A673 (cell line): ENCODE measurements at regions not wholly inside any gene's neighbourhood (a gene's known extent, or its start where the extent isn't known, plus 50 kb on each side); places are given as distances from the start of the nearest gene placed in this dataset.

ENCODE experiments used
- EZH2 ChIP-seq: fragments of 200-600 bp; sonication (generic); IDR thresholded peaks from 2 replicates; pipeline ENCODE4 v1.6.1; 2017; ENCODE audit warnings: borderline replicate concordance, low read depth, mild to moderate bottlenecking, mixed read lengths, antibody characterized with exemption, low read length; ENCODE audit not compliant: poor library complexity, severe bottlenecking
- TF ChIP-seq, protein P1 (sequence below): fragments of 300-800, 200-600 bp; sonication (generic); conservative IDR thresholded peaks from 2 replicates; pipeline ENCODE4 v1.5.1; 2017; ENCODE audit warnings: low read depth, mild to moderate bottlenecking, antibody characterized with exemption, low read length, moderate library complexity, mixed read lengths

DNA sequence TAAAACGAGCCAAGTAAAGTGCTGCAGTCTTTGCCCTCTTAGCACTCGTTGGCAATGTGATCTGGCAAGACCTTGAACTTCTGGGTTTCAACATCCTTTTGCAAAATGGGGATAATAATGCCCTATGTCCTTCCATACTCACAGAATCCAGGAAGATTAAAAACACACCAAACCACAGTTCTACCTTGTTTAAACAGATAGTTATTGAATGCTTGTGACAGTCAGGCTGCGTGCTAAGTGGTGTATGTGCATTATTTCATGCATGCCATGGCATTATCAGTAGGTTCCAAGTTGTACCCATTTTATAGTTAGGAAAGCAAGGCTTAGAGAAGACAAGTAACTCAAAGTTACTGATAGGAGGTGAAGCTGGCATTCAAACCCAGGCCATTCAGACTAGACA, 308.6 kb upstream of the PROX1 start:
- no peak for TF ChIP-seq EZH2
- TF ChIP-seq, protein P1, sequence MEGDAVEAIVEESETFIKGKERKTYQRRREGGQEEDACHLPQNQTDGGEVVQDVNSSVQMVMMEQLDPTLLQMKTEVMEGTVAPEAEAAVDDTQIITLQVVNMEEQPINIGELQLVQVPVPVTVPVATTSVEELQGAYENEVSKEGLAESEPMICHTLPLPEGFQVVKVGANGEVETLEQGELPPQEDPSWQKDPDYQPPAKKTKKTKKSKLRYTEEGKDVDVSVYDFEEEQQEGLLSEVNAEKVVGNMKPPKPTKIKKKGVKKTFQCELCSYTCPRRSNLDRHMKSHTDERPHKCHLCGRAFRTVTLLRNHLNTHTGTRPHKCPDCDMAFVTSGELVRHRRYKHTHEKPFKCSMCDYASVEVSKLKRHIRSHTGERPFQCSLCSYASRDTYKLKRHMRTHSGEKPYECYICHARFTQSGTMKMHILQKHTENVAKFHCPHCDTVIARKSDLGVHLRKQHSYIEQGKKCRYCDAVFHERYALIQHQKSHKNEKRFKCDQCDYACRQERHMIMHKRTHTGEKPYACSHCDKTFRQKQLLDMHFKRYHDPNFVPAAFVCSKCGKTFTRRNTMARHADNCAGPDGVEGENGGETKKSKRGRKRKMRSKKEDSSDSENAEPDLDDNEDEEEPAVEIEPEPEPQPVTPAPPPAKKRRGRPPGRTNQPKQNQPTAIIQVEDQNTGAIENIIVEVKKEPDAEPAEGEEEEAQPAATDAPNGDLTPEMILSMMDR: no peak
